GM19025 (cell line): ENCODE measurements at regions not wholly inside any gene's neighbourhood (a gene's known extent, or its start where the extent isn't known, plus 50 kb on each side); places are given as distances from the start of the nearest gene placed in this dataset.
"Not testable (repeated sequence)": the region's sequence is repeated elsewhere in the genome, so short reads cannot be mapped to it uniquely, and the experiment has no call there.

ENCODE experiments used
- ATAC-seq: cut with Tn5 transposase; IDR thresholded peaks from one replicate; pipeline ENCODE4 v1.9.1; 2021; ENCODE audit warnings: mild to moderate bottlenecking, low read depth, moderate library complexity; ENCODE audit not compliant: unreplicated experiment

DNA sequence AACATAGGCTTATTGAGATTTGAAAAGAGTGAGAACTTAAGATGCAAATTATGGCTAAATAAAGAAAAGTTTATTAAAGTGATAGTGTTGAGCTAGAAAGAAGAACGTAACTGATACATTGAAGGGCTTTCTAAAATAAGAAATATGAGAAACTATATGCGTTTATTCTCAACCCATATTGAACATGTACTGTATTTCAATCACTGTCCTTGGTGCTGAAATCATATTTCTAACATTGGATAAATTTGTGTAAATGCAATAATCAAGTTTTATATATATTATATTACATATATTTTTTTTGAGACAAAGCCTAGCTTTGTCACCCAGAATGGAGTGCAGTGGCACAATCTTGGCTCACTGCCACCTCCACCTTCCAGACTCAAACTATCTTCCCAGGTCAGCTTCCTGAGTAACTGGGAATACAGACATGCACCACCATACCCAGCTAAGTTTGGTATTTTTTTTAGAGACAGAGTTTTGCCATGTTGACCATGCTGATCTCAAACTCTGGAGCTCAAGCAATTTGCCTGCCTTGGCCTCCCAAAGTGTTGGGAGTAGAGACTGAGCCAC is 1065.8 kb downstream of the REEP3 start:
- no peak for ATAC-seq

DNA sequence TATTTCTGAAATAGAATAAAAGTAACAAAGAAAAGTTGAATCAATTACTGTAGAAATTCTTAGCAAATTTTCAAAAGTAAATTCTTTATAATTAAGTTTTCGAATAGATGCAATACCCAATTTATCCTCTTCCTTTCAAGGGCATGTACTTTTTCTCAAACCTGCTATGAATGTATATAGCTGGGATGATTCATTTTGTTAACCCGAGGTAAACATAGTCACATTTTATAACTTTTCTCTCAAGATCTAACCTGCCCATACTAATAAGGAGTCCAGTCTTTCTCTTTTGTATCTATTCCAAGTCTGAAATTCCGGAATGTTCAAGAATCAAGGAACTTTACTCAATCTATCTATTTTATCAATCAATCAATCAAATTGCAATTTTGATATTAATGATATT is 1072.9 kb downstream of the REEP3 start:
- ATAC-seq, result no peak

DNA sequence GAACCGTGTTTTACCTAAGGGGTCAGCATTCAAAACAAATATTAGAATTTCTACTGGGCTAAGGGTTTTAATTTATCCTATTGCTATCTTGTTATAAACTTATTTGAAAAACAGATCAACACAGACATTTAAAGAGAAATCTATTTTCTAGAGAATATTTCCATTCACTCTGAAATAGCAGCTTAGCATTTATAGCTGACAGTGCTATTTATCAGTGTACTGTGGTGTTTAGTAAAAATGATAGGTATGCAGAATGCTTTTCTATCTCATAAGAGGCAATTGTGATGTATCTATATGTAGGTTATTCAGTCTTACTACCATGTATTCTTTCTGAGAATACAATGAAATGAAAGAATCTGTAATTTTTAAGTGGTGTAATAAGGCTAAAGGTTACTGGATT is 1077.4 kb downstream of the REEP3 start:
- ATAC-seq, result no peak

DNA sequence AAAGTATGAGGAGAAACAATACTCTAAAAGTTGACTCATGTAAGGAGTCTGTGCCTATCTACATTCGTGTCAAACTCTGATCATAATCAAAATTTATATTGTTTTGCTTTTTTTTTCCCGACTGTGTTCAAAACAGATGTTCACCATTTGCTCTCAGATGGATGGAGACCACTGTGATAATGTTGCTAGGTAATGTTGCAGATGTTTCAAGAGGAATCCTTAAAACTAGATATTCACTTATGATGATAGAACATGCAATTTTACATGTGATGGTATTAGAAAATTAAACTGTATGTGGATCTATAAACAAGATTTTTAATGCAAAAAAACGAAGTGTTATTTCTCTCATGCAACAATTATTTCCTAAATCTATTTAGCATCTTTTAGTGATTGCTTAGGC is 1080.1 kb downstream of the REEP3 start:
- no peak for ATAC-seq

DNA sequence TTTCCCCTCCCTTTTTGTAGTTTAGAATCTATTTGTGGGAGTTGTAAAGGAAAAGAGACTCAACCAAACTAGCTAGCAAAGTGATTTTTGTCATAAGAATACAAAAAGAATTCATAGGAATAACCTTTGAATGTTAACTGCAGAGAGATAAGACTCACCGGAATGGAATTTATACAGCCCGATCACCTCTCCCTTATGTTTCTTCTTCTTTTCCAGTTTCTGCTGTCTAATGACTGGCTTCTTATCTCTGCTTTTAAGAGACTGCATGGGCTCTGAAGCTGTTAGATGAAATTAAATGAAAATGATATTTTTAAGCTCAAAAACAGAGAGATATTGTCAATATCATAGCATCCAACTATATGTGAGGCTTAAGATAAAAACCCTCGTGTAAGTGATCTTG is 1095.9 kb downstream of the REEP3 start:
- no peak for ATAC-seq

DNA sequence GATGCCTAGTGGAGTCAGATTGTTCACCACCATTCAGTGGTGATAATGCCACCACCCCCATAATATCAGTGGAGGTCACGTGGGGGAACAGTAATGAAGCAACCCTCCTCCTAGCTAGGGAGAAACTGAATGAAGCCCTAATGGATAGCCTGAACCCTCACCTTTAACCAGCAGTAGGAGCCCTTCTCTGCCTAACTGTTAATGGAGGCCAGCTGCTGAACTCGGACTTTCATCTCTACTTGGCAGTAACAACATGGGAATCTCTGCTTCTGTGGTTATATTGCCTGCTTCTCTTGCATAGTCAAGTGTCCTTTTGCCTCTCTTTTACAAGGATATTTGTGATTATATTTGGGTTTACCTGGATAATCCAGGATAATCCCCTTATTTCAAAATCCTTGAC is 1097.9 kb downstream of the REEP3 start:
- ATAC-seq, result no peak

- no peak for ATAC-seq
Measured at GRCh38 chr10:64626924-64627323, 1105.7 kb downstream of the REEP3 start.

- ATAC-seq, result no peak
Measured at GRCh38 chr10:64630534-64630933, 1109.3 kb downstream of the REEP3 start.

GRCh38 chr10:64635906-64636305 is 1114.7 kb downstream of the REEP3 start:
- no peak for ATAC-seq

- no peak for ATAC-seq
Measured at GRCh38 chr10:64636461-64636860, 1115.3 kb downstream of the REEP3 start.

GRCh38 chr10:64637939-64638338 is 1116.7 kb downstream of the REEP3 start:
- ATAC-seq, result no peak

GRCh38 chr10:64648915-64649314 is 1127.7 kb downstream of the REEP3 start:
- ATAC-seq, result no peak

- ATAC-seq, result no peak
Measured at GRCh38 chr10:64658528-64658927, 1137.3 kb downstream of the REEP3 start.

- no peak for ATAC-seq
Measured at GRCh38 chr10:64659311-64659710, 1138.1 kb downstream of the REEP3 start.

- ATAC-seq, result no peak
Measured at GRCh38 chr10:64682043-64682442, 1160.8 kb downstream of the REEP3 start.

GRCh38 chr10:64690194-64690593 is 1169.0 kb downstream of the REEP3 start:
- no peak for ATAC-seq

GRCh38 chr10:64699244-64699643 is 1178.0 kb downstream of the REEP3 start:
- ATAC-seq, result no peak

DNA sequence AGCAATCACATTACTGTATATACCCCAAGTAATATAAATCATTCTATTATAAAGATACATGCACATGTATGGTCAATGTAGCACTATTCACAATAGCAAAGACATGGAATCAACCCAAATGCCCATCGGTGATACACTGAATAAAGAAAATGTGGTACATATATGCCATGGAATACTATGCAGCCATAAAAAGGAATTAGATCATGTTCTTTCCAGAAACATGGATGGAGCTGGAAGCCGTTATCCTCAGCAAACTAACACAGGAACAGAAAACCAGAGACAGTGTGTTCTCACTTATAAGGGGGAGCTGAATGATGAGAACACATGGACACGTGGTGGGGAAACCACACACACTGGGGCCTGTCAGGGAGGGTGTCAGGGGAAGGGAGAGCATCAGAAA is 1180.9 kb downstream of the REEP3 start:
- ATAC-seq, result not testable (repeated sequence)

DNA sequence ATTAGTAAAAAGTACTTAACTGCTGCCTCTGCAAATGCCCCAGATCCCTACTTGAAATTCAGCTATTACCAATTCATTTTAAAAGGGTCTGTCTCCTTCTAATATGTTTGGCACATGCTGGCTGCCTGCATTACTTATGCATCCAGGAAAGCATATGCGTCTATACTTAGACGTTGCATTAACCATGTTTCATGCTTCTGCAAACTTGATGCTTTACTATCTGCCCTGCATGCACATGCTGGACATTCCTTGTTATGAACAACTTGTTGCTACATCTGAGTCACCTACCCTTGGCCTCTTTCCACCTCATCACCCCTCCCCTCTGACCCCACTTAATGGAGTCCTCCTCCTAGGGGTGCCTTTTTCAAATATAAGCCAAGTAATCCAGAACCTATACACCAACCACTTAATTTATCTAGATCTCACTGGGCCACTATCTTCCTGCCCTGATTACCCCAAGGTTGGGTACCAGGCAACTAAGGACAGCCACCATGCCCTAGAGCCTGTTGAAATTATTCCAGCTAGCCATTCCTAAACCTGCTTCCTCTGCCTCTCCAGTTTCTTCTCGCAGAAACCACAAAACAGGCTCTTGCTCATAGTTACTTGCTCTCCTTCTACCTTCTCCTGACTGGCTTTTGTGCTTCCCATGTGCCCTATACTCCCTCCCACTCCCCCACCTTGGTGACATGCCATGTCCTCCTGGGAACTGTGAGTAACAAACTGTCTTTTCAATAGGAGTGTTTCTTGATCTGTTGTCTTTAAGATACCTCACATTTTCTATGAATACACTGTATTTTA is 1187.9 kb downstream of the REEP3 start:
- ATAC-seq, result no peak

GRCh38 chr10:64726466-64726865 is 1205.3 kb downstream of the REEP3 start:
- ATAC-seq, result no peak

GRCh38 chr10:64731016-64731415 is 1209.8 kb downstream of the REEP3 start:
- no peak for ATAC-seq

DNA sequence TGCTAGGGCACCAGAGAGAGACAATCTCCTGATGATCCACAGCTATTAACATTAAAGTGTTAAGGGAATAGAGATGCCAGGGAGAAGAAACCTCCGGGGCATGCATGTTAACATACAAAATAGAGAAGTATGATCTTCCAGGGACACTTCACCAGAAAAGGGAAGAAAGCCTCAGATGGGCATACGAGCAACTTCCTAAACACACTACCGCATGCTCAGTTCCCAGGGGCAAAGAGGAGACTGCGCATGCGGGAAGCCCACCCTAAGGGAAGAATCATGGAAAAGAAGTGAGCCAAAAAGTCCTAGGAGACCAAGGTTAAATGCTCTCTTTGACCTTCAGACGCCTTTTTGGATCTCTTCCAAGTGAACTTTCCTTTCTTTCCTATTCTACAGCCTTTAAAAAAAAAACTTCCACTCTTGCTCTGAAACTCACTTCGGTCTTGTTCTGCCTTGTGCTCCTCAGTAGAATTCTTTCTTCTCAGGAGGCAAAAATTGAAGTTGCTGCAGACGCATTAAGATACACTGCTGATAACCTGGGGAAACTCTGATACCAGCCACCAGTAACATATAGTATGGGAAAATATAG is 1211.3 kb downstream of the REEP3 start:
- ATAC-seq, result no peak
